K562 (cell line): ENCODE measurements at regions not wholly inside any gene's neighbourhood (a gene's known extent, or its start where the extent isn't known, plus 50 kb on each side); places are given as distances from the start of the nearest gene placed in this dataset.

ENCODE experiments used
- ATAC-seq: fragments of 200-7000 bp; cut with Tn5 transposase; 3 replicates; pipeline ENCODE4 v1.9.1; 2020; ENCODE audit warnings: moderate library complexity
- BruUV-seq: library from RNA; stranded (reverse); fragments of 400-500 nt; replicated peaks from 2 replicates; lab custom pipeline; 2021; lab: Mats Ljungman, UMichigan
- CTCF ChIA-PET: fragments of 300-600 bp; formaldehyde crosslinking; extraction: SDS; loops from one replicate; lab custom pipeline; 2021; ENCODE audit warnings: low intra/inter-chr PET ratio; lab: Yijun Ruan, JAX
- POLR2A ChIA-PET: fragments of 300-600, 350-650 bp; sonication (Branson Sonifier 250); formaldehyde crosslinking; extraction: SDS; loops from one replicate; lab custom pipeline; 2021; ENCODE audit warnings: antibody characterized with exemption, inconsistent platforms; lab: Yijun Ruan, JAX
- DNase-seq, 4 experiments: peaks; one replicate each; pipeline versions ENCODE4 v3.0.0 to v3.0.0-alpha.2; 2011 to 2018; ENCODE audit warnings: low spot score in 3 of 4, mixed read lengths in 3 of 4; ENCODE audit errors: extremely low read depth in 1 of 4
- FAIRE-seq: peaks from 2 replicates; lab custom pipeline; 2011; peaks lifted over from hg19 to GRCh38; lab: Jason Lieb, UNC
- H2AFZ ChIP-seq: 2 replicates; pipeline ENCODE4 v1.6.0; 2011; ENCODE audit warnings: low read depth, low read length, control low read depth, inconsistent platforms
- H3K27ac ChIP-seq: fragments of 200-600 bp; 3 replicates; pipeline ENCODE4 v1.8.0; 2011; ENCODE audit warnings: low read depth, mild to moderate bottlenecking, control low read depth, inconsistent platforms, low read length, moderate library complexity, mixed read lengths; ENCODE audit errors: extremely low read depth
- H3K27me3 ChIP-seq, 2 experiments: fragments of 300-600 bp in 1 of 2; 2 replicates in 1 of 2; 3 replicates in 1 of 2; pipeline versions ENCODE4 v1.6.0 to v1.8.0; 2011; ENCODE audit warnings: inconsistent platforms in 2 of 2, low read length in 2 of 2, mild to moderate bottlenecking in 1 of 2, mixed read lengths in 1 of 2, moderate library complexity in 1 of 2; ENCODE audit not compliant: control insufficient read depth in 2 of 2, insufficient read depth in 2 of 2
- H3K36me3 ChIP-seq: fragments of 300-600 bp; 3 replicates; pipeline ENCODE4 v1.8.0; 2011; ENCODE audit warnings: mild to moderate bottlenecking, low read length, inconsistent platforms; ENCODE audit not compliant: control insufficient read depth, insufficient read depth
- H3K4me1 ChIP-seq, 2 experiments: fragments of 200-600 bp in 1 of 2; replicated peaks in 1 of 2; 2 replicates in 1 of 2; 3 replicates in 1 of 2; pipeline versions ENCODE4 v1.5.1 to v1.8.0; 2011; ENCODE audit warnings: inconsistent platforms in 2 of 2, low read length in 2 of 2, mild to moderate bottlenecking in 1 of 2, mixed read lengths in 1 of 2, moderate library complexity in 1 of 2; ENCODE audit not compliant: control insufficient read depth in 2 of 2, insufficient read depth in 2 of 2
- H3K4me2 ChIP-seq: 2 replicates; pipeline ENCODE4 v1.6.1; 2011; ENCODE audit warnings: low read length, control low read depth, inconsistent platforms, mixed read lengths; ENCODE audit not compliant: insufficient read depth
- H3K4me3 ChIP-seq: fragments of 200-600 bp; sonication (generic), shearing (Covaris generic); 2 replicates; pipeline ENCODE4 v1.5.1; 2016; ENCODE audit warnings: control low read depth, inconsistent platforms
- H3K79me2 ChIP-seq: fragments of 200-600 bp; 3 replicates; pipeline ENCODE4 v1.8.0; 2011; ENCODE audit warnings: low read length, inconsistent platforms; ENCODE audit not compliant: control insufficient read depth, insufficient read depth
- H3K9ac ChIP-seq, 2 experiments: 2 replicates each; pipeline versions ENCODE4 v1.6.0 to v1.6.1; 2011; ENCODE audit warnings: low read depth in 2 of 2, low read length in 2 of 2, control low read depth in 1 of 2, inconsistent platforms in 1 of 2, mild to moderate bottlenecking in 1 of 2, mixed read lengths in 1 of 2; ENCODE audit not compliant: insufficient read depth in 1 of 2
- H3K9me1 ChIP-seq: one replicate; pipeline ENCODE4 v1.6.0; 2011; ENCODE audit warnings: inconsistent platforms, mild to moderate bottlenecking, low read length, moderate library complexity; ENCODE audit not compliant: control insufficient read depth, insufficient read depth
- H3K9me3 ChIP-seq: replicated peaks from 2 replicates; pipeline ENCODE4 v1.5.1; 2011; ENCODE audit warnings: low read depth, low read length, inconsistent platforms; ENCODE audit not compliant: control insufficient read depth, insufficient read depth
- H4K20me1 ChIP-seq: replicated peaks from 2 replicates; pipeline ENCODE4 v1.6.1; 2011; ENCODE audit warnings: low read length, inconsistent platforms, mixed read lengths; ENCODE audit not compliant: control insufficient read depth, insufficient read depth
- BRF2 ChIP-seq: IDR thresholded peaks from 3 replicates; pipeline ENCODE4 v1.6.1; 2011; ENCODE audit warnings: borderline replicate concordance, mild to moderate bottlenecking; ENCODE audit not compliant: insufficient read length, insufficient read depth
- CBFA2T3 ChIP-seq: fragments of 450-650 bp; IDR thresholded peaks from 2 replicates; pipeline ENCODE4 v1.6.1; 2017
- CC2D1A ChIP-seq: fragments of 450-650 bp; IDR thresholded peaks from 2 replicates; pipeline ENCODE4 v1.6.1; 2017; ENCODE audit warnings: mild to moderate bottlenecking
- CHAMP1 ChIP-seq: fragments of 450-650 bp; IDR thresholded peaks from 2 replicates; pipeline ENCODE4 v1.6.1; 2016; ENCODE audit warnings: mild to moderate bottlenecking
- CHD2 ChIP-seq: IDR thresholded peaks from 2 replicates; pipeline ENCODE4 v1.6.1; 2011; ENCODE audit warnings: low read depth, low read length
- EGR1 ChIP-seq: fragments of 450-650 bp; conservative IDR thresholded peaks from 2 replicates; pipeline ENCODE4 v1.6.1; 2017; ENCODE audit warnings: mild to moderate bottlenecking
- NFIC ChIP-seq: fragments of 450-650 bp; IDR thresholded peaks from 2 replicates; pipeline ENCODE4 v1.6.1; 2017; ENCODE audit warnings: mild to moderate bottlenecking, inconsistent platforms
- NR2C2 ChIP-seq, 2 experiments: fragments of 200-800 bp in 1 of 2; sonication (Bioruptor generic) in 1 of 2; sonication (generic) in 1 of 2; formaldehyde crosslinking in 1 of 2; IDR thresholded peaks; 2 replicates each; pipeline versions ENCODE4 v1.6.1 to v1.8.0; 2016 to 2022; ENCODE audit warnings: mild to moderate bottlenecking in 1 of 2, missing compliant biosample characterization in 1 of 2, missing genetic modification characterization in 1 of 2, missing genetic modification reagents in 1 of 2
- POLR2A ChIP-seq: fragments of 450-650 bp; conservative IDR thresholded peaks from 2 replicates; pipeline ENCODE4 v1.6.1; 2016
- TCFL5 ChIP-seq: fragments of 250-450 bp; sonication (Bioruptor Pico); conservative IDR thresholded peaks from 2 replicates; pipeline ENCODE4 v1.6.1; 2021; ENCODE audit warnings: mild to moderate bottlenecking, moderate library complexity, matching md5 sums
- ZNF140 ChIP-seq: fragments of 250-450 bp; sonication (Bioruptor Pico); IDR thresholded peaks from 2 replicates; pipeline ENCODE4 v1.8.0; 2021; ENCODE audit warnings: moderate library complexity, mild to moderate bottlenecking, inconsistent platforms
- ZNF551 ChIP-seq: fragments of 250-450 bp; sonication (Bioruptor Pico); IDR thresholded peaks from 2 replicates; pipeline ENCODE4 v1.5.0; 2021; ENCODE audit warnings: mild to moderate bottlenecking, moderate library complexity
- ZNF57 ChIP-seq: fragments of 450-650 bp; formaldehyde crosslinking; IDR thresholded peaks from 2 replicates; pipeline ENCODE4 v1.4.0; 2020; ENCODE audit warnings: mild to moderate bottlenecking, moderate library complexity
- WGBS: fragments of 100-300 bp; shearing (Covaris generic); methylation state at CpG from one replicate; pipeline ENCODE4 v1.1.6; 2016; ENCODE audit warnings: low coverage, mixed read lengths; ENCODE audit not compliant: insufficient coverage; ENCODE audit errors: missing lambda C conversion rate; 5-methylcytosine and 5-hydroxymethylcytosine counted together
- in situ Hi-C: fragments of 300-500 bp; cut with MboI; formaldehyde crosslinking; loops from 4 replicates; pipeline ENCODE4 v1.15.0; 2018; ENCODE audit warnings: inconsistent platforms, mixed read lengths
- intact Hi-C: fragments of 100-400 bp; cut with micrococcal nuclease; formaldehyde crosslinking; loops from 2 replicates; pipeline ENCODE4 v1.14.2; 2022

- Histone ChIP-seq H3K9me1 (no peaks in the 10 kb centered on the region), H4K20me1 (peaks cover 14% of the 10 kb centered on the region; the same call in 1 of the 2 replicates), H2AFZ (no peak overlapping the region), H3K4me2 (no peak overlapping the region), H3K27me3 (no peaks in the 10 kb centered on the region), H3K4me1 (peaks cover 4 to 5% of the 10 kb centered on the region in 2 experiments; a peak in 4 of 5 replicates), H3K9ac (no peak overlapping the region), H3K79me2 (peaks cover 99% of the 10 kb centered on the region), H3K9me3 (no peaks in the 10 kb centered on the region), H3K27ac (no peak overlapping the region), H3K36me3 (peaks cover 90% of the 10 kb centered on the region), H3K4me3 (no peak overlapping the region)
- intact Hi-C loops = no loop called here
- ATAC-seq (peak; percentile 55; the same call in 2 of the 3 replicates), FAIRE-seq (no peak), DNase-seq (no peak)
- TF ChIP-seq NR2C2 (CRISPR knock-in tag; IDR thresholded peaks at IDR 0.05) = no peak
- TF ChIP-seq NR2C2 (tag; IDR thresholded peaks at IDR 0.05) = 0 out of 2 replicates have a peak, but pooled peaks have one; percentile 18
- 0 out of 2 replicates have a peak, but pooled peaks have one; percentile 15 for TF ChIP-seq POLR2A
- TF ChIP-seq CBFA2T3 = no peak
- peak; percentile 54; the same call in 1 of the 2 replicates for TF ChIP-seq NFIC
- no TSS peak for BruUV-seq
- POLR2A ChIA-PET = no interaction called here
- CTCF ChIA-PET = no interaction called here
- WGBS = 59% methylated on average over 8 of the region's 8 CpGs
- in situ Hi-C loops = no loop called here
Measured at GRCh38 chr16:8103649-8104289, 486.5 kb downstream of the TMEM114 start.

- H4K20me1 ChIP-seq = peaks cover 31% of the 10 kb centered on the region; the same call in 1 of the 2 replicates
- H3K36me3 ChIP-seq = peaks cover 91% of the 10 kb centered on the region
- ChIA-PET POLR2A (interaction anchor here (0.7 to 5.6 kb wide), 5 partner anchors 9 to 265 kb away, joined by 3 to 28 read pairs (median 9); no protein-coding TSS in a partner anchor), CTCF (no interaction called here)
- H3K27me3 ChIP-seq = no peaks in the 10 kb centered on the region
- no peaks in the 10 kb centered on the region for H3K9me1 ChIP-seq
- no peak overlapping the region for H3K9ac ChIP-seq
- DNase-seq (peak in 1 of 4 experiments; percentile 15), FAIRE-seq (no peak), ATAC-seq (peak; percentile 16)
- peaks cover 0 to 5% of the 10 kb centered on the region in 2 experiments; a peak in 3 of 5 replicates for H3K4me1 ChIP-seq
- BruUV-seq = no TSS peak
- in situ Hi-C loops = no loop called here
- intact Hi-C loops = no loop called here
- peak overlapping the region; percentile 12; the same call in 1 of the 3 replicates for H3K27ac ChIP-seq
- no peak overlapping the region for H2AFZ ChIP-seq
- H3K79me2 ChIP-seq = peaks cover 99% of the 10 kb centered on the region
- H3K4me3 ChIP-seq = no peak overlapping the region
- H3K9me3 ChIP-seq = no peaks in the 10 kb centered on the region
- no peak overlapping the region for H3K4me2 ChIP-seq
- WGBS = 44% methylated on average over 3 of the region's 4 CpGs
- no peak for TF ChIP-seq ZNF140
- TF ChIP-seq ZNF551 (CRISPR knock-in tag) = no peak
- peak; percentile 41; the same call in 1 of the 2 replicates for TF ChIP-seq EGR1
- TF ChIP-seq CHD2 = peak; percentile 56; the same call in 1 of the 2 replicates
- TF ChIP-seq ZNF57 (CRISPR knock-in tag) = no peak
- peak; percentile 78; the same call in 1 of the 2 replicates for TF ChIP-seq CC2D1A
- TF ChIP-seq TCFL5 (CRISPR knock-in tag) = no peak
- TF ChIP-seq CHAMP1 = peak; percentile 36; the same call in 1 of the 2 replicates
- no peak for TF ChIP-seq BRF2
Measured at GRCh38 chr16:8099586-8099985, 490.7 kb downstream of the TMEM114 start.
